DOHH2 (cell line): ENCODE measurements at regions not wholly inside any gene's neighbourhood (a gene's known extent, or its start where the extent isn't known, plus 50 kb on each side); places are given as distances from the start of the nearest gene placed in this dataset.

Experiments
- CTCF ChIP-seq: fragments of 200-600 bp; sonication (generic); IDR thresholded peaks from one replicate; pipeline ENCODE4 v1.5.1; 2014; ENCODE audit warnings: antibody characterized with exemption, mild to moderate bottlenecking, low read depth, low read length; ENCODE audit not compliant: poor library complexity, severe bottlenecking
- EZH2phosphoT487 ChIP-seq: fragments of 200-600 bp; sonication (generic); IDR thresholded peaks from 2 replicates; pipeline ENCODE4 v1.6.1; 2017; ENCODE audit warnings: borderline replicate concordance, mild to moderate bottlenecking, antibody characterized with exemption, low read length, moderate library complexity, mixed read lengths

- no peak for TF ChIP-seq CTCF
- TF ChIP-seq EZH2phosphoT487, result no peak
Measured at GRCh38 chr9:1415146-1415545, 365.0 kb downstream of the DMRT2 start.
